HUES64 (cell line): ENCODE measurements at regions not wholly inside any gene's neighbourhood (a gene's known extent, or its start where the extent isn't known, plus 50 kb on each side); places are given as distances from the start of the nearest gene placed in this dataset.

Experiments used
- H3K27ac ChIP-seq: 2 replicates; pipeline ENCODE4 v1.7.0; 2013; ENCODE audit warnings: low read depth, low read length, inconsistent platforms
- H3K27me3 ChIP-seq: 2 replicates; pipeline ENCODE4 v1.6.1; 2013; ENCODE audit warnings: mild to moderate bottlenecking, low read length; ENCODE audit not compliant: insufficient read depth
- H3K36me3 ChIP-seq: 2 replicates; pipeline ENCODE4 v1.6.1; 2013; ENCODE audit warnings: mild to moderate bottlenecking, low read length; ENCODE audit not compliant: insufficient read depth
- H3K4me1 ChIP-seq: 2 replicates; pipeline ENCODE4 v1.6.1; 2013; ENCODE audit warnings: mild to moderate bottlenecking, low read length, moderate library complexity; ENCODE audit not compliant: insufficient read depth
- H3K4me3 ChIP-seq: 2 replicates; pipeline ENCODE4 v1.5.1; 2013; ENCODE audit warnings: mild to moderate bottlenecking, low read length, moderate library complexity
- H3K9ac ChIP-seq: 2 replicates; pipeline ENCODE4 v1.6.1; 2013; ENCODE audit warnings: mild to moderate bottlenecking, low read depth, low read length
- H3K9me3 ChIP-seq: 2 replicates; pipeline ENCODE4 v1.6.1; 2013; ENCODE audit warnings: low read depth, low read length; ENCODE audit not compliant: insufficient read depth
- WGBS: fragments of 150-250, 120-280 bp; methylation state at CpG from one replicate; pipeline ENCODE4 v1.1.7; 2013; ENCODE audit warnings: missing lambda C conversion rate; 5-methylcytosine and 5-hydroxymethylcytosine counted together

- 97% methylated on average over 1 of the region's 1 CpG for WGBS
Observed at GRCh38 chr1:99198393-99198792, 65.9 kb upstream of the PLPPR4 start.

GRCh38 chr1:99207216-99207615, 57.1 kb upstream of the PLPPR4 start:
- H3K36me3 ChIP-seq: no peaks in the 10 kb centered on the region
- H3K27ac ChIP-seq: no peak overlapping the region
- 98% methylated on average over 3 of the region's 3 CpGs for WGBS
- no peak overlapping the region for H3K9ac ChIP-seq
- H3K9me3 ChIP-seq: no peaks in the 10 kb centered on the region
- no peaks in the 10 kb centered on the region for H3K4me1 ChIP-seq
- H3K27me3 ChIP-seq: no peaks in the 10 kb centered on the region
- no peak overlapping the region for H3K4me3 ChIP-seq

More at GRCh38 chr1:99198393-99198792, 65.9 kb upstream of the PLPPR4 start:
- no peaks in the 10 kb centered on the region for H3K36me3 ChIP-seq
- no peaks in the 10 kb centered on the region for H3K27me3 ChIP-seq
- no peak overlapping the region for H3K9ac ChIP-seq
- no peaks in the 10 kb centered on the region for H3K4me1 ChIP-seq
- H3K4me3 ChIP-seq: no peak overlapping the region
- H3K9me3 ChIP-seq: no peaks in the 10 kb centered on the region
- H3K27ac ChIP-seq: no peak overlapping the region
